Muscle of arm (tissue), 1 donor: ENCODE measurements at regions not wholly inside any gene's neighbourhood (a gene's known extent, or its start where the extent isn't known, plus 50 kb on each side); places are given as distances from the start of the nearest gene placed in this dataset.
"Not testable (repeated sequence)": the region's sequence is repeated elsewhere in the genome, so short reads cannot be mapped to it uniquely, and the experiment has no call there.

Experiments used
- DNase-seq: peaks from one replicate; pipeline ENCODE4 v3.0.0-alpha.2; 2013

GRCh38 chr6:65988006-65988405 is 281.0 kb upstream of the EYS start:
- peak; percentile 25 for DNase-seq

DNA sequence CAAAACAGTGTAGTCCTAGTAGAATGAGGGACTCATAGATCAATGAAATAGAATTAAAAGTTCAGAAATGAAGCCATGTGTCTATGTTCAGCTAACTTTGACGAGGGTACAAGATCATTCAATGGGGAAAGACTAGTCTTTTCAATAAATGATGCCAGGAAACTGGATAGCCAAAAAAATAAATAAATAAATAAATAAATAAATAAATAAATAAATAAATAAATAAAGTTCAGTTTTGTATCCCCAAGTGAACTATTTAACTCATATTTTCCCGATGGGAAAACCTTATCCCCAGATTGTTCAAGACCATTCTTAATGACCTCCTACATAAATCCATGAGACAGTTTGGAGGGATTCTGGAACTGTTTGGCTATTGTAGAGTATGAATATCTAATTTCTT is 277.1 kb upstream of the EYS start:
- DNase-seq = no peak

GRCh38 chr6:65979120-65979519 is 272.1 kb upstream of the EYS start:
- no peak for DNase-seq

DNA sequence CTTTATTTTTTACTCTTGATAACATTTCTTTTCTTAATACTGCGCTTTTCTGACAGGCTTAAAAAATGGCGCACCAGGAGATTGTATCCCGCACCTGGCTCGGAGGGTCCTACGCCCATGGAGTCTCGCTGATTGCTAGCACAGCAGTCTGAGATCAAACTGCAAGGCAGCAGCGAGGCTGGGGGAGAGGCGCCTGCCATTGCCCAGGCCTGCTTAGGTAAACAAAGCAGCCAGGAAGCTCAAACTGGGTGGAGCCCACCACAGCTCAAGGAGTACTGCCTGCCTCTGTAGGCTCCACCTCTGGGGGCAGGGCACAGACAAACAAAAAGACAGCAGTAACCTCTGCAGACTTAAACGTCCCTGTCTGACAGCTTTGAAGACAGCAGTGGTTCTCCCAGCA is 264.2 kb upstream of the EYS start:
- DNase-seq = not testable (repeated sequence)

- peak; percentile 31 for DNase-seq
Measured at GRCh38 chr6:65964261-65964660, 257.2 kb upstream of the EYS start.

GRCh38 chr6:65955034-65955433 is 248.0 kb upstream of the EYS start:
- no peak for DNase-seq

DNA sequence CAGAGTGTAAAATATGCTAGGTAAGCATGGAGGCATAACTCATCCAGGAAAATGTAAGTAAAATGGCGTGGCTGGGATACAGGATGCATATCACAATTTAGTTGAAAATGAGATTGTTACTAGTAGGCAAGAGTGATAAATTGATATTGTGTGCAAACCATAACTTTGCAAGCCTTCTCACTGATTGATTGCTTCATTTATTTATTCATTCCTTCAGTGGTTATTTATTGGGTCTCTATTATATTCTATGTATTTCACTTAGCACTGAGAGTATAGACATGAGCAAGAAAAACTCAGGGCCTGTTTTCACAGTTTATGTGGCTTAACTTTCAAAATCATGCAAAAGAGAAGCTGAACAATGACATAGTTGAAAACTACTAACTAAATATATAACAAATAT is 241.0 kb upstream of the EYS start:
- no peak for DNase-seq

DNA sequence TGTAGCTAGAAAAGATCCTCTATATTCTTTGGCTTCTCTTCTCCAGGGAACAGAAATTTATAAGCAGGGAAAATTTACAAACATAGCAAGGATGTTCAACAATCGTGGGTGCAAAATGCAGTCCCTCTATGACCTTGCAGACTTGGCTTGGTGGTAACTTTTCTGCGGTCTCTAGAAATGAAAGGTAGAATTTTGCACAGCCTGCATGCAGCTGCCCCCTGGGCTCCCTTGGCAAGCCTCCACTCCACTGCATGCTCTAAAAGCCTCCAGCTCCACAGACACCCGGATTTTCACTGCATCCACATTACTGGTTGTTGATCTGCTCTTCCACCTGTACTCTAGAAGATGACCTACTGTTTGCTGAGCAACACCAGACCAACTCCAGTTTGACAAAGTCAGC is 236.5 kb upstream of the EYS start:
- DNase-seq = no peak

DNA sequence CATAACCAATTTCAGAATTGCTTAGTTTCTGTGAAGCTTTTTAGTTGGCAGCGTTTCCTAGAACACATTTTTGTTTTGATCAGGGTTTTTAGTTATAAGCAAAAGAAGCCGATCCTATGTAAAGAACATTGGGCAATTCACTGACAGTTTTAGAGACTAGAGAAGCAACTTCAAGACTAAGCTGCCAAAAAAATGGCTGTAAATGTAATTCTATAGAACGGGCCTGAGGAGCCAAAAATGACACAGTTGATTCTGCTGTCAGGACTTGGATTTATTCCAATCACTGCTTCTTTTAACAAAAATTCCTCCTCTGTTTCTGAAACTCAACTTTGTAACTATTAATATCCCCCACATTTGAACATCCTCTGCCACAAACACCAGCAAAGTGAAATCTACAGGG is 236.0 kb upstream of the EYS start:
- DNase-seq = peak; percentile 31

- DNase-seq = peak; percentile 54
Measured at GRCh38 chr6:65938000-65938399, 231.0 kb upstream of the EYS start.

GRCh38 chr6:65935412-65935811 is 228.4 kb upstream of the EYS start:
- no peak for DNase-seq

DNA sequence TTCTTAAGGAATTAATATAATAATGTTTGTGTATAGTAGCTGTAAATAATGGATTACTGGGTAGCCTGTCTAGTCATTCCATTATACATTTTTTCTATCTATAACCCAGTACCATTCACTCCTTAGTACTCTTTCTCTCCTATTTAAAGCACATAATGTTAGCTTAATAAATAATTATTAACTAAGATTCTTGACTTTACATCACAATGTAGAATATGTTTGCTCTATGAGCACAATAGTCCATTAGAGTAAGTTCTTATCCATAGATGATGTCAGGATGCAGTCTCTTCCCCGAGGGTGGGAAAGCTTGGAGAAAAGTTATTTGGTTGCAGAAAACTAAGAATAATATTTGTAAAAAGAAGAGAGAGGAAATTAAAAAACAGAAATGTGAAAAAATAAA is 226.4 kb upstream of the EYS start:
- DNase-seq = no peak

GRCh38 chr6:65927141-65927540 is 220.1 kb upstream of the EYS start:
- DNase-seq = no peak

DNA sequence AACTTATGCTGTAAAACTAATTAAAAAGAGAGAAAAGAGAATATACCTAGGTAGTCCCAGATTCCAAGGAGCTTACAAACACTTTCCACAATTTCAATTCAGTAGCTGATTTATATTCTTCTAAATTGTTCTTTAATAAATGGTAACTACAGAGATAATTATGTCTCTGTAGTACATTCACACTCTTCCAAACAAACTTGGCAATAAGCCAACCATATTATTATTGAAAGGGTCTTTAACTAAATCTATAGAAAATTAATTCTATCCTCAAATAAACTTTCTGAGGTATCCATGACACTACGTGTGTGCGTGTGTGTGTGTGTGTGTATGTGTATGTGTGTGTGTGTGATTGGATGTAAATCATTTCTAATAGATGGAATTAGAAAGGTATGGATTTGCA is 217.4 kb upstream of the EYS start:
- no peak for DNase-seq

DNA sequence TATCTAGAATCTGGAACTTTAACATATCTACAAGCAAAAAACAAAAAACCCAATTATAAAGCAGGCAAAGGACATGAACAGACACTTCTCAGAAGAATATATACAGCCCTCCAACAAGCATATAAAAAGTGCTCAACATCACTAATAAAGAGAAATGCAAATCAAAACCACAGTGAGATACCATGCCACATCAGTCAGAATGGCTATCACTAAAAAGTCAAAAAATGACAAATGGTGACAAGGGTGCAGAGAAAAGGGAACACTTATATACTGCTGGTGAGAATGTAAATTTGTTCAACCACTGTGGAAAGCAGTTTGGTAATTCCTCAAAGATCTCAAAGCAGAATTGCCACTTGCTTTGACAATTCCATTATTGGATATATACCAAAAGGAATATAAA is 215.0 kb upstream of the EYS start:
- no peak for DNase-seq

GRCh38 chr6:65908065-65908464 is 201.0 kb upstream of the EYS start:
- no peak for DNase-seq

GRCh38 chr6:65903992-65904391 is 197.0 kb upstream of the EYS start:
- DNase-seq = no peak

DNA sequence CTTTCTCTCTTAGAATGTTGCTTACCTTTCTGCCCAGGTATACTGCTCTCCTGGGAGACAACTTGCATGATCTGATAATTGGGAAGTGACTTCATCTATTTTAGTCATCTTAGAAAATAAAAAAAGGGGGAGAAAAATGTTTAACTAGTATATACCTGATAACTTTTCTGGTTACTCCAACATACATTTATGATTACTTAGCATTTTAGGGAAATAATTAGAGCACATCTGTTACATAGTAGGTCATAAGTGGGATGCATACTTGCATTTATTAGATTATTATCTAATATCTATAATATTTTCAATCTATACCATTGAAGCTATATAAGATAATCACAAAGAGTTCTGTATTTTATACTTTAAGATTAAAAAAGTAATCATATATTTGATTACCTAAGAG is 193.9 kb upstream of the EYS start:
- DNase-seq = no peak

DNA sequence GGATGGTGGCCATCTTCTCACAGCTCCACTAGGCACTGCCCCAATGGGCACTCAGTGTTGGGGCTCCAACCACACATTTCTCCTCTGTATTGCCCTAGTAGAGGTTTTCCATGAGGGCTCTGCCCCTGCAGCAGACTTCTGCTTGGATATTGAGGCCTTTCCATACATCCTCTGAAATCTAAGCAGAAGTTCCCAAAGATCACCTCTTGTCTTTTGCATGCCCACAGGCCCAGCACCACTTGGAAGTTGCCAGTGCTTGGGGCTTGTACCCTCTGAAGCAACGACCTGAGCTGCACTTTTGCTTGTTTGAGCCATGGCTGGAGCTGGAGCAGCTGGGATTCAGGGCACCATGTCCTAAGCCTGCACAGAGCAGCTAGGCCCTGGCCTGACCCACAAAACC is 189.1 kb upstream of the EYS start:
- no peak for DNase-seq

DNA sequence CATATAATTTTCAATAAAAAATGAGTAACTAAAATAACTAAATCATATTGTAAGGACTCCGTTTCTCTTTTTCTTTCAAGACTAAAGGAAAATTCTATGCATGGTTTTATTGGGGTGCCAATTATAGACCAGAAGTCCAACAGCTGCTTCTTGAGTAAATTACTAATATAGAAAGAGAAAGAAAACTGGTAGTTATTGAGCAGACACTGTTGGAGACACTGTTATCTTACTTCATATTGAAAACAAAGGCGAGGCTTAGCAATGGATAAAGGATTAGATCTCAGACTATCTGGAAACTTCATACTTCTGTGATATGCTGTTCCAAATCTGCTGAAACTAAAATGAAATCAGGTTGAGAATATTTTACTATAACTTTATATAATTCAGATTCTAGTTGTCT is 169.6 kb upstream of the EYS start:
- no peak for DNase-seq

GRCh38 chr6:65852369-65852852 is 145.4 kb upstream of the EYS start:
- no peak for DNase-seq

DNA sequence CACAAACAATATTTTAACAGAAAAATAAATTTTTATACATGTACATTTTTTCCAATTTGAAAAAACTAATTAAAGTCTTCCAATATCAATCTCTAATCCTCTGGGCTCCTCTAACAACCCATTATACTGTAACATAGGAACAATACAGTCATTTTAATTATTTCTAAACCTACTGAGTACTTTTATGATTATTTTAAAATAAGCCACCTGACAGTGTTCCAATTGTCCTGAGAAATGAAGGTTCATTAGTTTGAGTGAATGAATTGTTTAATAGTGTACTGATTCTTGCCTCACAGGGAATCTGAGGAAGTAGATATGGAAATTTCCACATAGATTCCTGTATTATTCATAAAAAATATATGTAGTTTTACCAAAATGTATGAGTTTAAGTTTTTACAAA is 123.1 kb upstream of the EYS start:
- no peak for DNase-seq

GRCh38 chr6:65819152-65819551 is 112.1 kb upstream of the EYS start:
- no peak for DNase-seq

GRCh38 chr6:65818576-65818975 is 111.5 kb upstream of the EYS start:
- DNase-seq = no peak

DNA sequence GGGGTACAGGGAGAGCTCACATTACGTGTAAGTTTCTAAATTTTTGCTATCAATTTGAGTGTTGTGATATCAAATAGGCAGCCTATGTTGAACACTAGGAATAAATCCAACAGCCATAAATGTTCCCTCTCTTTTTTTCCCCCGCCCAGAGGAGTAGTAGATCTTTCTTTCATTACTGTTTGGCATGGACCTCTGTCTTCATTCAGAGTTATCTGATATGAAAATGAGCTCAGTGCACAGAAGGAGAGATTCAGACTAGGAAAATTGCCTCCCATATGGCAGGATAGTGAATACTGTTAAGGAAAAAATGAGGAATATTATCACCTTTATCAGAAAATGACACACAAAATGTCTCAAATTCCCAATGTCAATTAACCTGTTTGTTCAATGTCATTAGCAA is 110.0 kb upstream of the EYS start:
- DNase-seq = no peak
